Neuronal stem cell (in vitro differentiated cells): ENCODE measurements at regions not wholly inside any gene's neighbourhood (a gene's known extent, or its start where the extent isn't known, plus 50 kb on each side); places are given as distances from the start of the nearest gene placed in this dataset.

ENCODE experiments used
- DNase-seq: peaks from one replicate; pipeline ENCODE4 v3.0.0-alpha.2; 2013; ENCODE audit warnings: low spot score
- H2AFZ ChIP-seq: one replicate; pipeline ENCODE4 v1.6.1; 2013; ENCODE audit warnings: mild to moderate bottlenecking, low read length, inconsistent platforms
- H2AK5ac ChIP-seq: 2 replicates; pipeline ENCODE4 v1.6.1; 2013; ENCODE audit warnings: low read depth, mild to moderate bottlenecking, inconsistent platforms, low read length, moderate library complexity, mixed read lengths
- H2BK120ac ChIP-seq: 2 replicates; pipeline ENCODE4 v1.6.1; 2013; ENCODE audit warnings: low read depth, mild to moderate bottlenecking, inconsistent platforms, low read length, moderate library complexity, mixed read lengths
- H2BK12ac ChIP-seq: one replicate; pipeline ENCODE4 v1.6.1; 2013; ENCODE audit warnings: low read length, inconsistent platforms
- H2BK15ac ChIP-seq: 2 replicates; pipeline ENCODE4 v1.6.1; 2013; ENCODE audit warnings: mild to moderate bottlenecking, low read length, inconsistent platforms, mixed read lengths
- H2BK5ac ChIP-seq: one replicate; pipeline ENCODE4 v1.6.1; 2013; ENCODE audit warnings: inconsistent platforms, mild to moderate bottlenecking, low read length, moderate library complexity
- H3K14ac ChIP-seq: one replicate; pipeline ENCODE4 v1.6.1; 2013; ENCODE audit warnings: low read length, inconsistent platforms
- H3K18ac ChIP-seq: 2 replicates; pipeline ENCODE4 v1.6.1; 2013; ENCODE audit warnings: low read length, inconsistent platforms
- H3K23ac ChIP-seq: 2 replicates; pipeline ENCODE4 v1.6.1; 2013; ENCODE audit warnings: low read depth, mild to moderate bottlenecking, mixed read lengths, low read length, inconsistent platforms; ENCODE audit not compliant: poor library complexity
- H3K27ac ChIP-seq: replicated peaks from 3 replicates; pipeline ENCODE4 v1.5.1; 2013; ENCODE audit warnings: low read length, inconsistent platforms
- H3K27me3 ChIP-seq, 3 experiments: 2 replicates each; pipeline ENCODE4 v1.6.1; 2013; ENCODE audit warnings: low read length in 3 of 3, mild to moderate bottlenecking in 2 of 3, inconsistent platforms in 1 of 3, low read depth in 1 of 3, mixed read lengths in 1 of 3, moderate library complexity in 1 of 3; ENCODE audit not compliant: control insufficient read depth in 3 of 3, insufficient read depth in 3 of 3
- H3K36me3 ChIP-seq, 2 donors: replicated peaks in 1 of 2; 2 replicates each; pipeline ENCODE4 v1.6.1; 2013; ENCODE audit warnings: low read length in 2 of 2; ENCODE audit not compliant: control insufficient read depth in 2 of 2, insufficient read depth in 2 of 2
- H3K4ac ChIP-seq: 2 replicates; pipeline ENCODE4 v1.6.1; 2013; ENCODE audit warnings: inconsistent platforms, mild to moderate bottlenecking, low read length, moderate library complexity
- H3K4me1 ChIP-seq, 2 donors: 1 replicate in 1 of 2; 2 replicates in 1 of 2; pipeline ENCODE4 v1.6.1; 2013; ENCODE audit warnings: low read length in 2 of 2, low read depth in 1 of 2; ENCODE audit not compliant: control insufficient read depth in 2 of 2, insufficient read depth in 1 of 2
- H3K4me2 ChIP-seq: one replicate; pipeline ENCODE4 v1.6.1; 2013; ENCODE audit warnings: mild to moderate bottlenecking, low read length, inconsistent platforms; ENCODE audit not compliant: insufficient read depth, poor library complexity, severe bottlenecking
- H3K4me3 ChIP-seq, 2 donors: 2 replicates each; pipeline ENCODE4 v1.5.1; 2013; ENCODE audit warnings: low read length in 2 of 2, mild to moderate bottlenecking in 2 of 2, inconsistent platforms in 1 of 2, moderate library complexity in 1 of 2
- H3K79me1 ChIP-seq: one replicate; pipeline ENCODE4 v1.6.1; 2013; ENCODE audit warnings: low read depth, mild to moderate bottlenecking, inconsistent platforms, low read length, moderate library complexity
- H3K9ac ChIP-seq: one replicate; pipeline ENCODE4 v1.6.1; 2013; ENCODE audit warnings: mild to moderate bottlenecking, low read depth, low read length, inconsistent platforms; ENCODE audit not compliant: poor library complexity
- H3K9me3 ChIP-seq, 2 donors: replicated peaks in 1 of 2; 2 replicates each; pipeline versions ENCODE3 to v1.6.1; 2013; ENCODE audit warnings: low read length in 2 of 2, mild to moderate bottlenecking in 2 of 2, inconsistent platforms in 1 of 2, low read depth in 1 of 2, mixed read lengths in 1 of 2, moderate library complexity in 1 of 2; ENCODE audit not compliant: control insufficient read depth in 2 of 2, insufficient read depth in 1 of 2
- H4K8ac ChIP-seq: one replicate; pipeline ENCODE4 v1.6.1; 2013; ENCODE audit warnings: low read depth, mild to moderate bottlenecking, inconsistent platforms, low read length, moderate library complexity
- H4K91ac ChIP-seq: one replicate; pipeline ENCODE4 v1.6.1; 2013; ENCODE audit warnings: low read length, low read depth, mild to moderate bottlenecking, inconsistent platforms; ENCODE audit not compliant: poor library complexity
- WGBS, 2 donors: extraction: QIAGEN DNeasy Blood & Tissue Kit; methylation state at CpG; one replicate each; pipeline ENCODE4 v1.1.7; 2013; ENCODE audit warnings: missing lambda C conversion rate in 2 of 2, mixed read lengths in 1 of 2; ENCODE audit not compliant: insufficient read length in 2 of 2, insufficient replicate concordance in 1 of 2; ENCODE audit errors: extremely low coverage in 2 of 2; 5-methylcytosine and 5-hydroxymethylcytosine counted together

- H3K14ac ChIP-seq, result no peak overlapping the region
- H2BK5ac ChIP-seq, result no peak overlapping the region
- H2AK5ac ChIP-seq, result no peak overlapping the region
- H3K27ac ChIP-seq, result no peak overlapping the region
- no peak overlapping the region for H2BK15ac ChIP-seq
- no peak overlapping the region for H4K8ac ChIP-seq
- no peak overlapping the region for H3K23ac ChIP-seq
- DNase-seq, result no peak
- no peaks in the 10 kb centered on the region for H3K79me1 ChIP-seq
- H2BK120ac ChIP-seq, result no peak overlapping the region
- H2BK12ac ChIP-seq, result no peak overlapping the region
- no CpG with 5 or more reads among the region's 11 CpGs for WGBS, 2 donors
- H2AFZ ChIP-seq, result no peak overlapping the region
- H3K27me3 ChIP-seq, result no peaks in the 10 kb centered on the region
- no peaks in the 10 kb centered on the region for H3K4me1 ChIP-seq
- H3K4me3 ChIP-seq, result no peak overlapping the region
- H3K4me2 ChIP-seq, result no peak overlapping the region
- H3K9ac ChIP-seq, result no peak overlapping the region
- H3K18ac ChIP-seq, result no peak overlapping the region
- no peaks in the 10 kb centered on the region for H3K9me3 ChIP-seq
- H4K91ac ChIP-seq, result no peak overlapping the region
- H3K4ac ChIP-seq, result no peak overlapping the region
- H3K36me3 ChIP-seq, result no peaks in the 10 kb centered on the region
Observed at GRCh38 chr16:60279061-60279665, 1545.0 kb upstream of the GOT2 start.

GRCh38 chr16:60274431-60275019 is 1540.4 kb upstream of the GOT2 start:
- Histone ChIP-seq H3K4me3 (no peak overlapping the region), H2AFZ (no peak overlapping the region), H3K4ac (no peak overlapping the region), H2BK5ac (no peak overlapping the region), H4K91ac (no peak overlapping the region), H3K18ac (no peak overlapping the region), H3K4me2 (no peak overlapping the region), H3K14ac (no peak overlapping the region), H3K79me1 (no peaks in the 10 kb centered on the region), H3K9ac (no peak overlapping the region), H2BK12ac (no peak overlapping the region), H3K27ac (no peak overlapping the region), H2BK15ac (no peak overlapping the region), H3K27me3 (no peaks in the 10 kb centered on the region), H2AK5ac (no peak overlapping the region), H3K4me1 (no peaks in the 10 kb centered on the region), H3K9me3 (no peaks in the 10 kb centered on the region), H3K23ac (no peak overlapping the region), H2BK120ac (no peak overlapping the region), H4K8ac (no peak overlapping the region), H3K36me3 (no peaks in the 10 kb centered on the region)
- WGBS, 2 donors, result no CpG with 5 or more reads among the region's 2 CpGs
- DNase-seq, result no peak

- no peaks in the 10 kb centered on the region for H3K4me1 ChIP-seq
- H3K79me1 ChIP-seq, result no peaks in the 10 kb centered on the region
- H2BK120ac ChIP-seq, result no peak overlapping the region
- no peak overlapping the region for H3K4me2 ChIP-seq
- no peak overlapping the region for H3K4me3 ChIP-seq
- no peak overlapping the region for H2BK12ac ChIP-seq
- H3K23ac ChIP-seq, result no peak overlapping the region
- no peak overlapping the region for H2BK15ac ChIP-seq
- H2BK5ac ChIP-seq, result no peak overlapping the region
- no peaks in the 10 kb centered on the region for H3K36me3 ChIP-seq
- H3K9ac ChIP-seq, result no peak overlapping the region
- H3K9me3 ChIP-seq, result no peaks in the 10 kb centered on the region
- H2AK5ac ChIP-seq, result no peak overlapping the region
- no peak overlapping the region for H3K4ac ChIP-seq
- DNase-seq, result no peak
- H3K27ac ChIP-seq, result no peak overlapping the region
- no peak overlapping the region for H4K8ac ChIP-seq
- H3K14ac ChIP-seq, result no peak overlapping the region
- H3K18ac ChIP-seq, result no peak overlapping the region
- no peak overlapping the region for H2AFZ ChIP-seq
- H3K27me3 ChIP-seq, result no peaks in the 10 kb centered on the region
- no peak overlapping the region for H4K91ac ChIP-seq
Observed at GRCh38 chr16:60271781-60272180, 1537.7 kb upstream of the GOT2 start.

GRCh38 chr16:60271025-60271771 is 1537.1 kb upstream of the GOT2 start:
- Histone ChIP-seq H3K18ac (no peak overlapping the region), H4K8ac (no peak overlapping the region), H2BK5ac (no peak overlapping the region), H2BK12ac (no peak overlapping the region), H2BK120ac (no peak overlapping the region), H3K27ac (no peak overlapping the region), H3K4me2 (no peak overlapping the region), H3K36me3 (no peaks in the 10 kb centered on the region), H3K14ac (no peak overlapping the region), H3K79me1 (no peaks in the 10 kb centered on the region), H4K91ac (no peak overlapping the region), H3K4me3 (no peak overlapping the region), H3K23ac (no peak overlapping the region), H3K4me1 (no peaks in the 10 kb centered on the region), H3K9ac (no peak overlapping the region), H2BK15ac (no peak overlapping the region), H2AK5ac (no peak overlapping the region), H2AFZ (no peak overlapping the region), H3K27me3 (no peaks in the 10 kb centered on the region), H3K9me3 (no peaks in the 10 kb centered on the region), H3K4ac (no peak overlapping the region)
- DNase-seq, result no peak
- WGBS, 2 donors, result no CpG with 5 or more reads among the region's 3 CpGs
